HepG2 (cell line): ENCODE measurements at regions not wholly inside any gene's neighbourhood (a gene's known extent, or its start where the extent isn't known, plus 50 kb on each side); places are given as distances from the start of the nearest gene placed in this dataset.

Source experiments
- ATAC-seq: fragments of 200-7000 bp; cut with Tn5 transposase; 3 replicates; pipeline ENCODE4 v1.9.1; 2020; ENCODE audit warnings: mild to moderate bottlenecking, moderate library complexity
- BruUV-seq: library from RNA; stranded (reverse); fragments of 400-500 nt; replicated peaks from 2 replicates; lab custom pipeline; 2021; lab: Mats Ljungman, UMichigan
- CTCF ChIA-PET: fragments of 300-600 bp; formaldehyde crosslinking; extraction: SDS; loops from one replicate; lab custom pipeline; 2021; ENCODE audit warnings: low total read pairs, inconsistent platforms, low intra/inter-chr PET ratio; lab: Yijun Ruan, JAX
- POLR2A ChIA-PET: fragments of 350-600 bp; sonication (Branson Sonifier 250); formaldehyde crosslinking; loops from one replicate; lab custom pipeline; 2020; ENCODE audit warnings: antibody characterized with exemption, inconsistent platforms; lab: Yijun Ruan, JAX
- DNase-seq: peaks from one replicate; pipeline ENCODE4 v3.0.0-alpha.2; 2015; ENCODE audit warnings: low spot score
- FAIRE-seq: peaks from 3 replicates; lab custom pipeline; 2011; peaks lifted over from hg19 to GRCh38; lab: Jason Lieb, UNC
- H2AFZ ChIP-seq: one replicate; pipeline ENCODE4 v1.6.1; 2011; ENCODE audit warnings: low read length, inconsistent platforms
- H3K27ac ChIP-seq: fragments of 300-600 bp; 3 replicates; pipeline ENCODE4 v1.8.0; 2011; ENCODE audit warnings: mixed run types, mild to moderate bottlenecking, mixed read lengths, low read length, inconsistent platforms; ENCODE audit not compliant: insufficient read depth; ENCODE audit errors: extremely low read length
- H3K27me3 ChIP-seq, 2 experiments: fragments of 200-600 bp in 1 of 2; 2 replicates in 1 of 2; 3 replicates in 1 of 2; pipeline versions ENCODE4 v1.6.0 to v1.8.0; 2011; ENCODE audit warnings: low read length in 2 of 2, mild to moderate bottlenecking in 2 of 2, moderate library complexity in 2 of 2, inconsistent platforms in 1 of 2; ENCODE audit not compliant: insufficient read depth in 2 of 2, control insufficient read depth in 1 of 2
- H3K36me3 ChIP-seq, 2 experiments: fragments of 200-600 bp in 1 of 2; replicated peaks in 1 of 2; 2 replicates in 1 of 2; 3 replicates in 1 of 2; pipeline versions ENCODE4 v1.5.1 to v1.8.0; 2011; ENCODE audit warnings: low read length in 2 of 2, inconsistent platforms in 1 of 2; ENCODE audit not compliant: insufficient read depth in 2 of 2, control insufficient read depth in 1 of 2
- H3K4me1 ChIP-seq: 2 replicates; pipeline ENCODE4 v1.5.1; 2012; ENCODE audit warnings: low read length, inconsistent platforms; ENCODE audit not compliant: insufficient read depth
- H3K4me2 ChIP-seq: 2 replicates; pipeline ENCODE4 v1.6.0; 2011; ENCODE audit warnings: low read depth, low read length, inconsistent platforms
- H3K4me3 ChIP-seq, 3 experiments: fragments of 200-600 bp in 1 of 3; sonication (generic), shearing (Covaris generic) in 1 of 3; replicated peaks in 1 of 3; 2 replicates each; pipeline ENCODE4 v1.5.1; 2011 to 2016; ENCODE audit warnings: low read length in 3 of 3, inconsistent platforms in 2 of 3, low read depth in 2 of 3, mild to moderate bottlenecking in 2 of 3, control low read depth in 1 of 3, mixed read lengths in 1 of 3; ENCODE audit not compliant: insufficient read depth in 1 of 3
- H3K79me2 ChIP-seq: one replicate; pipeline ENCODE4 v1.6.1; 2011; ENCODE audit warnings: low read length, inconsistent platforms; ENCODE audit not compliant: insufficient read depth
- H3K9ac ChIP-seq: 2 replicates; pipeline ENCODE4 v1.6.0; 2011; ENCODE audit warnings: mild to moderate bottlenecking, low read depth, low read length, inconsistent platforms; ENCODE audit not compliant: insufficient read depth
- H3K9me3 ChIP-seq: 2 replicates; pipeline ENCODE4 v1.5.1; 2012; ENCODE audit warnings: mild to moderate bottlenecking, low read length
- H4K20me1 ChIP-seq: 2 replicates; pipeline ENCODE4 v1.6.0; 2011; ENCODE audit warnings: inconsistent platforms, mild to moderate bottlenecking, low read length, moderate library complexity; ENCODE audit not compliant: insufficient read depth
- FOXC1 ChIP-seq: sonication (generic); formaldehyde crosslinking; IDR thresholded peaks from 2 replicates; pipeline ENCODE4 v1.8.0; 2022; ENCODE audit warnings: mild to moderate bottlenecking, missing genetic modification reagents, borderline replicate concordance
- MTF2 ChIP-seq: sonication (generic); formaldehyde crosslinking; IDR thresholded peaks from 2 replicates; pipeline ENCODE4 v1.5.0; 2020; ENCODE audit warnings: missing genetic modification reagents, borderline replicate concordance
- NFKBIZ ChIP-seq: IDR thresholded peaks from 2 replicates; pipeline ENCODE4 v1.6.1; 2018; ENCODE audit warnings: missing genetic modification reagents, missing compliant biosample characterization
- RXRA ChIP-seq: sonication (generic); formaldehyde crosslinking; IDR thresholded peaks from 2 replicates; pipeline ENCODE4 v1.5.1; 2020; ENCODE audit warnings: missing genetic modification reagents
- SMAD3 ChIP-seq: sonication (generic); formaldehyde crosslinking; IDR thresholded peaks from 2 replicates; pipeline ENCODE4 v1.4.0; 2020; ENCODE audit warnings: missing genetic modification reagents
- SMAD9 ChIP-seq: sonication (generic); formaldehyde crosslinking; IDR thresholded peaks from 2 replicates; pipeline ENCODE4 v1.5.1; 2020; ENCODE audit warnings: mild to moderate bottlenecking, missing genetic modification reagents
- TOPORS ChIP-seq: sonication (generic); formaldehyde crosslinking; IDR thresholded peaks from 2 replicates; pipeline ENCODE4 v1.8.0; 2023; ENCODE audit warnings: mild to moderate bottlenecking, missing genetic modification reagents
- ZNF24 ChIP-seq: fragments of 450-650 bp; IDR thresholded peaks from 2 replicates; pipeline ENCODE4 v1.6.1; 2017; ENCODE audit warnings: antibody characterized with exemption, mild to moderate bottlenecking
- ZNF30 ChIP-seq: sonication (generic); formaldehyde crosslinking; IDR thresholded peaks from 2 replicates; pipeline ENCODE4 v1.5.0; 2020; ENCODE audit warnings: mild to moderate bottlenecking, missing genetic modification reagents
- ZNF562 ChIP-seq: sonication (generic); formaldehyde crosslinking; IDR thresholded peaks from 2 replicates; pipeline ENCODE4 v1.8.0; 2022; ENCODE audit warnings: missing genetic modification reagents, borderline replicate concordance
- ZNF746 ChIP-seq: sonication (generic); formaldehyde crosslinking; IDR thresholded peaks from 2 replicates; pipeline ENCODE4 v1.8.0; 2022; ENCODE audit warnings: mild to moderate bottlenecking, missing genetic modification reagents
- ZNF879 ChIP-seq: sonication (generic); formaldehyde crosslinking; IDR thresholded peaks from 2 replicates; pipeline ENCODE4 v1.8.1; 2023; ENCODE audit warnings: missing genetic modification reagents
- WGBS: methylation state at CpG from one replicate; pipeline ENCODE4 v1.1.6; 2017; ENCODE audit warnings: low lambda C conversion rate; 5-methylcytosine and 5-hydroxymethylcytosine counted together
- in situ Hi-C: cut with HindIII; loops from 2 replicates; pipeline ENCODE4 v1.10.0; 2017; ENCODE audit warnings: low pct_unique_long_range_greater_than_20kb; ENCODE audit not compliant: extremely low pct_ligation_motif_present
- intact Hi-C: fragments of 100-400 bp; cut with micrococcal nuclease; formaldehyde crosslinking; loops from one replicate; pipeline ENCODE4 v1.10.0; 2022; ENCODE audit not compliant: unreplicated experiment
- TF ChIP-seq, protein P1 (sequence below): fragments of 450-650 bp; IDR thresholded peaks from 2 replicates; pipeline ENCODE4 v1.6.1; 2016
- TF ChIP-seq, protein P2 (sequence below): sonication (generic); formaldehyde crosslinking; IDR thresholded peaks from 2 replicates; pipeline ENCODE4 v1.4.0; 2020; ENCODE audit warnings: missing genetic modification reagents
- TF ChIP-seq, protein P3 (sequence below): sonication (generic); formaldehyde crosslinking; IDR thresholded peaks from 2 replicates; pipeline ENCODE4 v1.4.0; 2020; ENCODE audit warnings: mild to moderate bottlenecking, missing genetic modification reagents
- TF ChIP-seq, protein P4 (sequence below): IDR thresholded peaks from 2 replicates; pipeline ENCODE4 v1.6.1; 2018; ENCODE audit warnings: missing genetic modification reagents, mild to moderate bottlenecking, missing compliant biosample characterization

DNA sequence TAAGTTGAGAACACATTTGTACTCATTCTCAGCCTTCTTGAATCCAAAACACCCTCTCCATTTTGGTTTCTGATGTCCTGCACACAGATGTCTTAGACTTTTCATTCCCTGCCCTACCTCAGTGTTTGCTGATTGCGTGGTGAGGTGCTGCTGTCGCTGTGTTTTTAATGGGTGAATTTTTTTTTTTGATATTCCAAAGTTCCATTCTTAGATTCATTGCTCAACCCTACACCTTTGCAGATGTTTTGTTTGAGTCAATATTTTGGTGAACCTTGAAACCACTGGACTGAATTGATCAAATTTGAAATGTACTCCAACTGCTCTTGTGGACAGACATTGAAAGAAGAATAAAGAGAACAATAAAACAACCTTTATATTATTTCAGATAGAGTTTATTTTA, 130.4 kb upstream of the DSEL start:
- 1% methylated on average over 2 of the region's 2 CpGs for WGBS
- no peak overlapping the region for H2AFZ ChIP-seq
- BruUV-seq: no TSS peak
- TF ChIP-seq ZNF746 (no peak), NFKBIZ (CRISPR knock-in tag) (no peak), MTF2 (CRISPR knock-in tag) (no peak), SMAD3 (CRISPR knock-in tag) (no peak), ZNF562 (CRISPR knock-in tag) (no peak), ZNF24 (no peak), RXRA (CRISPR knock-in tag) (no peak), FOXC1 (no peak), SMAD9 (CRISPR knock-in tag) (no peak), ZNF30 (no peak), TOPORS (CRISPR knock-in tag) (no peak), ZNF879 (no peak)
- TF ChIP-seq, protein P1, sequence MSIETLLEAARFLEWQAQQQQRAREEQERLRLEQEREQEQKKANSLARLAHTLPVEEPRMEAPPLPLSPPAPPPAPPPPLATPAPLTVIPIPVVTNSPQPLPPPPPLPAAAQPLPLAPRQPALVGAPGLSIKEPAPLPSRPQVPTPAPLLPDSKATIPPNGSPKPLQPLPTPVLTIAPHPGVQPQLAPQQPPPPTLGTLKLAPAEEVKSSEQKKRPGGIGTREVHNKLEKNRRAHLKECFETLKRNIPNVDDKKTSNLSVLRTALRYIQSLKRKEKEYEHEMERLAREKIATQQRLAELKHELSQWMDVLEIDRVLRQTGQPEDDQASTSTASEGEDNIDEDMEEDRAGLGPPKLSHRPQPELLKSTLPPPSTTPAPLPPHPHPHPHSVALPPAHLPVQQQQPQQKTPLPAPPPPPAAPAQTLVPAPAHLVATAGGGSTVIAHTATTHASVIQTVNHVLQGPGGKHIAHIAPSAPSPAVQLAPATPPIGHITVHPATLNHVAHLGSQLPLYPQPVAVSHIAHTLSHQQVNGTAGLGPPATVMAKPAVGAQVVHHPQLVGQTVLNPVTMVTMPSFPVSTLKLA: no peak
- TF ChIP-seq, protein P2, sequence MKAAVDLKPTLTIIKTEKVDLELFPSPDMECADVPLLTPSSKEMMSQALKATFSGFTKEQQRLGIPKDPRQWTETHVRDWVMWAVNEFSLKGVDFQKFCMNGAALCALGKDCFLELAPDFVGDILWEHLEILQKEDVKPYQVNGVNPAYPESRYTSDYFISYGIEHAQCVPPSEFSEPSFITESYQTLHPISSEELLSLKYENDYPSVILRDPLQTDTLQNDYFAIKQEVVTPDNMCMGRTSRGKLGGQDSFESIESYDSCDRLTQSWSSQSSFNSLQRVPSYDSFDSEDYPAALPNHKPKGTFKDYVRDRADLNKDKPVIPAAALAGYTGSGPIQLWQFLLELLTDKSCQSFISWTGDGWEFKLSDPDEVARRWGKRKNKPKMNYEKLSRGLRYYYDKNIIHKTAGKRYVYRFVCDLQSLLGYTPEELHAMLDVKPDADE (CRISPR knock-in tag): no peak
- TF ChIP-seq, protein P3, sequence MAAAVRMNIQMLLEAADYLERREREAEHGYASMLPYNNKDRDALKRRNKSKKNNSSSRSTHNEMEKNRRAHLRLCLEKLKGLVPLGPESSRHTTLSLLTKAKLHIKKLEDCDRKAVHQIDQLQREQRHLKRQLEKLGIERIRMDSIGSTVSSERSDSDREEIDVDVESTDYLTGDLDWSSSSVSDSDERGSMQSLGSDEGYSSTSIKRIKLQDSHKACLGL (CRISPR knock-in tag): no peak
- TF ChIP-seq, protein P4, sequence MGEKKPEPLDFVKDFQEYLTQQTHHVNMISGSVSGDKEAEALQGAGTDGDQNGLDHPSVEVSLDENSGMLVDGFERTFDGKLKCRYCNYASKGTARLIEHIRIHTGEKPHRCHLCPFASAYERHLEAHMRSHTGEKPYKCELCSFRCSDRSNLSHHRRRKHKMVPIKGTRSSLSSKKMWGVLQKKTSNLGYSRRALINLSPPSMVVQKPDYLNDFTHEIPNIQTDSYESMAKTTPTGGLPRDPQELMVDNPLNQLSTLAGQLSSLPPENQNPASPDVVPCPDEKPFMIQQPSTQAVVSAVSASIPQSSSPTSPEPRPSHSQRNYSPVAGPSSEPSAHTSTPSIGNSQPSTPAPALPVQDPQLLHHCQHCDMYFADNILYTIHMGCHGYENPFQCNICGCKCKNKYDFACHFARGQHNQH (CRISPR knock-in tag): no peak
- no peak overlapping the region for H3K27ac ChIP-seq
- H3K79me2 ChIP-seq: no peaks in the 10 kb centered on the region
- no peaks in the 10 kb centered on the region for H3K27me3 ChIP-seq
- in situ Hi-C loops (no loop called here), intact Hi-C loops (no loop called here)
- no peaks in the 10 kb centered on the region for H4K20me1 ChIP-seq
- H3K36me3 ChIP-seq: no peaks in the 10 kb centered on the region
- POLR2A ChIA-PET: no interaction called here
- no peaks in the 10 kb centered on the region for H3K4me1 ChIP-seq
- no peak overlapping the region for H3K4me2 ChIP-seq
- no peak for FAIRE-seq
- H3K9ac ChIP-seq: no peak overlapping the region
- no peaks in the 10 kb centered on the region for H3K9me3 ChIP-seq
- no peak for DNase-seq
- H3K4me3 ChIP-seq: no peak overlapping the region
- ATAC-seq: no peak
- CTCF ChIA-PET: no interaction called here
